RWPE2 (cell line): ENCODE measurements at regions not wholly inside any gene's neighbourhood (a gene's known extent, or its start where the extent isn't known, plus 50 kb on each side); places are given as distances from the start of the nearest gene placed in this dataset.

ENCODE experiments used
- ATAC-seq: fragments of 200-7000 bp; cut with Tn5 transposase; 3 replicates; pipeline ENCODE4 v1.9.1; 2021; ENCODE audit warnings: low read depth
- DNase-seq: peaks from one replicate; pipeline ENCODE4 v3.0.0-alpha.2; 2020; ENCODE audit warnings: low spot score
- H3K27ac ChIP-seq: fragments of 450-650 bp; 2 replicates; pipeline ENCODE4 v1.5.1; 2017; ENCODE audit warnings: mild to moderate bottlenecking; ENCODE audit not compliant: poor library complexity, severe bottlenecking
- H3K27me3 ChIP-seq: fragments of 250-450 bp; sonication (Bioruptor Pico); 2 replicates; pipeline ENCODE4 v1.5.1; 2021; ENCODE audit warnings: mild to moderate bottlenecking, moderate library complexity; ENCODE audit not compliant: insufficient read depth, poor library complexity, severe bottlenecking
- H3K36me3 ChIP-seq: fragments of 250-450 bp; sonication (Bioruptor Pico); 2 replicates; pipeline ENCODE4 v1.5.1; 2020; ENCODE audit warnings: low read depth, mild to moderate bottlenecking, moderate library complexity
- H3K4me1 ChIP-seq: fragments of 250-450 bp; sonication (Bioruptor Pico); 2 replicates; pipeline ENCODE4 v1.5.1; 2021; ENCODE audit warnings: mild to moderate bottlenecking, moderate library complexity; ENCODE audit not compliant: insufficient read depth, poor library complexity, severe bottlenecking
- H3K4me3 ChIP-seq: fragments of 250-450 bp; sonication (Bioruptor Pico); 2 replicates; pipeline ENCODE4 v1.5.1; 2021; ENCODE audit warnings: mild to moderate bottlenecking, moderate library complexity; ENCODE audit not compliant: severe bottlenecking
- H3K9me3 ChIP-seq: fragments of 250-450 bp; sonication (Bioruptor Pico); 2 replicates; pipeline ENCODE4 v1.5.1; 2021; ENCODE audit warnings: mild to moderate bottlenecking, moderate library complexity; ENCODE audit not compliant: severe bottlenecking
- CTCF ChIP-seq: fragments of 450-650 bp; IDR thresholded peaks from one replicate; pipeline ENCODE4 v1.5.1; 2017; ENCODE audit warnings: mild to moderate bottlenecking, moderate library complexity; ENCODE audit not compliant: poor library complexity, severe bottlenecking

DNA sequence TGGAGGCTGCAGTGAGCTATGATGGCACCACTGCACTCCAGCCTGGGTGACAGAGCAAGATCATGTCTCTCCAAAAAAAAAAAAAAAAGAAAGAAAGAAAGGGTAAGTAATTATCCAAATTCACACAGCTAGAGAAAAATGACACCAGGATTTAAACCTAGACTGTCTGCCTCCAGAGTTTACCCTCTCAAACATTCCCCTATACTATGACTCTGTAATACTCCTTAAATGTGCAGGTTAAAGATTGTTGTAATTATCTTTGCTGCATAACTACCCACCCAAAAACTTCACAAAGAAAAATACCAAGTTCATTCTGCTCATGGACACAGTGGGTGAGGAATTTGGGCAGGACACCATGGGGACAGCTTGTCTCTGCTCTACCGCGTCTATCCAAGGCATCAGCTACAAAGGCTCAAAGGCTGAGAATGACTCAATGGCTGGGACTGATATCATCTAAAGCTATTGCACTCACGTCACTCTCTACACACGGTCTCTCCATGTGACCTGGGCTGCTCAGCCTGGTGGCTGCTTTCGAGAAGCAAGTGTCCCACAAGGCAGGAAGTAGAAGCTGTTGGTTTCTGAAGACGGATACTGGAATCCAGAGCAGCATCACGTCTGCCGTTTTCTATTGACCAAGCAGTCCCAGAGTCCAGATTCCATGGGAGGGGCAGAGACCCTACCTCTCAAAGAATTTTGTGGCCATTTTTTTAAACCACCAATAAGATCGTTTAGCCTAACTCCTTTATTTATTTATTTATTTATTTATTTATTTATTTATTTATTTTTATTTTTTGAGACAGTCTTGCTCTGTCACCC, 185.7 kb upstream of the AUTS2 start:
- H3K4me3 ChIP-seq: no peak overlapping the region
- ATAC-seq: no peak
- no peak for DNase-seq

GRCh38 chr7:69414555-69414954, 183.7 kb upstream of the AUTS2 start:
- Histone ChIP-seq H3K36me3 (no peaks in the 10 kb centered on the region), H3K4me3 (no peak overlapping the region), H3K27ac (no peak overlapping the region), H3K4me1 (no peaks in the 10 kb centered on the region), H3K27me3 (no peaks in the 10 kb centered on the region), H3K9me3 (no peaks in the 10 kb centered on the region)
- ATAC-seq (no peak), DNase-seq (no peak)
- TF ChIP-seq CTCF: no peak

More for the DNA sequence above, 185.7 kb upstream of the AUTS2 start:
- H3K27me3 ChIP-seq: no peaks in the 10 kb centered on the region
- H3K4me1 ChIP-seq: no peaks in the 10 kb centered on the region
- no peak for TF ChIP-seq CTCF
- no peak overlapping the region for H3K27ac ChIP-seq
- H3K36me3 ChIP-seq: no peaks in the 10 kb centered on the region
- H3K9me3 ChIP-seq: no peaks in the 10 kb centered on the region

DNA sequence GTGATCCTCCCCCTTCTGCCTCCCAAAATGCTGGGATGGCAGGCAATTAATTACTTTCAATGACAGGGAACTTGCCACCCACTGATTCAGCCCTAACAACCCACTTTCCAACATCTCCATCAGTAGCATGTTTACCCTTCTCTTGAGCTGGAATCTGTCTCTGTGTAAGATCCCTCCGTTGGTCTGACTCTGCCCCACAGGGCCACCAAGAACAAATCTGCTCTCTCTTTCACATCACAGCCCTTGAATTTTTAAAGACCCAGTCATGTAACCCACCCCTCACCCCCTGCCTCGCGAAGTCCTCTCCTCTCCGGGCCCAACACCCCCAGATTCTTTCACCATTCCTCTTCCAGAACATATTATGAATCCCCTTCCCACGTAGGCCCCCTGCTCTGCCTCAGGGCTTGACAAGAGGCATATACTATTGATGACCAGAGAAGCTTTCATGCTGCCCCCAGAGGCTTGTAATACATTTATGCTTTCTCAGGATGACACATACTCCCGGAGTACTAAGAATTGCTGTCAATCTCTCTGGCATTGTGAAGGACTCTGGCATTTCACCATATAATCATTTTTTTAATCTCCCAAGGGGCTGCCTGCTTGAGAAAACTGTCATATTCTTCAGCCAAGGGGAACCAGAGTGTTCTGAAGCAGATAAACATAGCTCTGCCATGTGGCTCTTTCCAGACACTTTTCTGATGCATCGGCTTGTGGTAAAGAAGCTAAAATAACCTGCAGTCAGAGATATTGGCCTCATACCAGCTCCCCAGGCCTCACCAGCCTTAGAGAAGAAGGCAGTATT, 179.2 kb upstream of the AUTS2 start:
- H3K36me3 ChIP-seq: no peaks in the 10 kb centered on the region
- no peak for ATAC-seq

GRCh38 chr7:69419934-69420333, 178.3 kb upstream of the AUTS2 start:
- no peaks in the 10 kb centered on the region for H3K27me3 ChIP-seq
- no peak overlapping the region for H3K27ac ChIP-seq
- H3K9me3 ChIP-seq: peaks cover 2% of the 10 kb centered on the region
- ATAC-seq: no peak
- H3K4me1 ChIP-seq: no peaks in the 10 kb centered on the region
- no peaks in the 10 kb centered on the region for H3K36me3 ChIP-seq
- no peak for DNase-seq
- no peak for TF ChIP-seq CTCF
- no peak overlapping the region for H3K4me3 ChIP-seq

More for the DNA sequence above, 179.2 kb upstream of the AUTS2 start:
- H3K9me3 ChIP-seq: peaks cover 2% of the 10 kb centered on the region
- no peaks in the 10 kb centered on the region for H3K4me1 ChIP-seq
- DNase-seq: no peak
- no peaks in the 10 kb centered on the region for H3K27me3 ChIP-seq
- no peak overlapping the region for H3K4me3 ChIP-seq
- no peak overlapping the region for H3K27ac ChIP-seq
- TF ChIP-seq CTCF: no peak

DNA sequence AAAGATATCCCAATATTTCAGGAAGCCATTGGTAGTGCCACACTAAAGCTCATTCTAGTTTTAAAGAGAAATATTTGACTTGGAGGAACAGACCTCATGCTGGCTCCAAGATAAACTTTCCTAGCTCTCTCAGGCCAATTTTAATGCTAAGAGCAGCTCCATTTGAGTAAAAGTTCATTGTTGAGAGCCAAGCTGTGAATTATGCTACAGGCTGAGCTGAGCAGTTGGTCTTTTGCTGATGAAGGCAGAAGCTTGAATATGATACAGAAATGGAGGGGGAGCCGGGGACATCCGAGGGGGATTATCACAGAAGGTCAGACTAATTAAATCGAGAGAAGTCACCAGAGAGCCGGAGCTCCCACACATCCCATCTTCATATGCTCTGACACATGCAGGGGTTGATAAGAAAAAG, 175.7 kb upstream of the AUTS2 start:
- H3K27me3 ChIP-seq: no peaks in the 10 kb centered on the region
- H3K27ac ChIP-seq: no peak overlapping the region
- no peaks in the 10 kb centered on the region for H3K36me3 ChIP-seq
- ATAC-seq: no peak
- H3K9me3 ChIP-seq: peaks cover 2% of the 10 kb centered on the region
- no peaks in the 10 kb centered on the region for H3K4me1 ChIP-seq
- no peak for TF ChIP-seq CTCF
- H3K4me3 ChIP-seq: no peak overlapping the region
- DNase-seq: no peak
